GM19468 (cell line): ENCODE measurements at regions not wholly inside any gene's neighbourhood (a gene's known extent, or its start where the extent isn't known, plus 50 kb on each side); places are given as distances from the start of the nearest gene placed in this dataset.
"Not testable (repeated sequence)": the region's sequence is repeated elsewhere in the genome, so short reads cannot be mapped to it uniquely, and the experiment has no call there.

Experiments
- ATAC-seq: cut with Tn5 transposase; IDR thresholded peaks from one replicate; pipeline ENCODE4 v1.9.1; 2021; ENCODE audit warnings: mild to moderate bottlenecking, moderate library complexity, moderate number of reproducible peaks; ENCODE audit not compliant: unreplicated experiment; ENCODE audit errors: extremely low read depth

DNA sequence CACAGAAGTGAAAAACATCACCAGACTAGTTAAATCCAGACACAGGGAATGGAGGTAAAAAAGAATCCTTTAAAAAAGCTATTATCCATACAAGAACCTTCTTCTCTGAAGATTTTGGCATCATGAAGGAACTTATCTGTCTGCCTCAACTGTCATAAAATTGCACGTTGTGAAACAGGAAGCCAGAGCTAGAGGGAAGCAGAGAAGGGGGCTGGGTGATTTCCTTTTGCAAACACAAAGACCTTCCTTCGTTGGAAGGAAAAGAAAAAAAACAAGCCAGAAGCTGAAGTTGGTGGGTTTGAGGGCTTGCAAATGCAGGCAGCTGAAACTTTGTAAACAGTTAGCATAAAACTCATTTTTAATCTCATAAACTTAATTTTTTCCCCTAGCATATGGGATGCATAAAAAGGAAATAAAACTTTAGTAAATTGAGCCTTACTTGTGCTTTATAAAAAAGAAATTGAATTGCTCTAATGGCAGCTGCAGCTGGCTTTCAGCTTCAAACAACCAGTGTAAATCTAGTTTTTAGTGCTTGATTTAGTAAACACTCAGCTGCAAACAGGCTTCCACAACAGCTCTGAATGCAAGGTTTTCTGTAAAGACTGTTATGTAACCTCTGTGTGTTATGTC is 101.6 kb downstream of the OTUD1 start:
- ATAC-seq, result no peak

DNA sequence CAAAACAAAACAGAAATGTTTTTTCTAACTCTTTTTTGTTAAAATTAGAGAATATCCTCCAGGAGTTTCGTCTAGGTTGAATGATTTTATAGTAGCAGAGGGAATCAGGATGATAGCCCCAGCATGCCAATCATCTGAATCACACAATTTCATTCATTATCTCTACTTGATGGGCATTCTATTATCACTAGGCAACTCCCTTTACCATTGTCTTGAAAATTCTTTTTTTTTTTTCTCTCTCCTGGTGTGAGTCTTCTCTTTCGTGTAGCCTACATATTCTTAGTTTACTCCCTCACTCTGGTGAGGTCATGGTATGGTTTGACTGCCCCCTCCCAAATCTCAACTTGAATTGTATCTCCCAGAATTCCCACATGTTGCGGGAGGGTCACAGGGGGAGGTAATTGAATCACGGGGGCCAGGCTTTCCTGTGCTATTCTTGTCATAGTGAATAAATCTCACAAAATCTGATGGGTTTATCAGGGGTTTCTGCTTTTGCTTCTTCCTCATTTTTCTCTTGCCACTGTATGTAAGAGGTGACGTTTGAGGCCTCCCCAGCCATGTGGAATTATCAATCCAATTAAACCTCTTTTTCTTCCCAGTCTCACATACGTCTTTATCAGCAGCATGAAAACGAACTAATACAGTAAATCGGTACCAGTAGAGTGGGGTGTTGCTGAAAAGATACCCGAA is 105.0 kb downstream of the OTUD1 start:
- ATAC-seq, result no peak

DNA sequence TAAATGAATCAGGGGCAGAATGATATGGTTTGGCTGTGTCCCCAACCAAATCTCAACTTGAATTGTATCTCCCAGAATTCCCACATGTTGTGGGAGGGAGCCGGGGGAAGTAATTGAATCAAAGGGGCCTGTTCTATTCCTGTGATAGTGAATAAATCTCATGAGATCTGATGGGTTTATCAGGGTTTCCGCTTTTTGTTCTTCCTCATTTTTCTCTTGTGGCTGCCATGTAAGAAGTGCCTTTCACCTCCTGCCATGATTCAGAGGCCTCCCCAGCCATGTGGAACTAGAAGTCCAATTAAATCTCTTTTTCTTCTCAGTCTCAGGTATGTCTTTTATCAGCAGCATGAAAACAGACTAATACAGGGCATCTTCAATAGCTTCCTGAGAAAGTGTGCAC is 107.0 kb downstream of the OTUD1 start:
- ATAC-seq, result not testable (repeated sequence)

DNA sequence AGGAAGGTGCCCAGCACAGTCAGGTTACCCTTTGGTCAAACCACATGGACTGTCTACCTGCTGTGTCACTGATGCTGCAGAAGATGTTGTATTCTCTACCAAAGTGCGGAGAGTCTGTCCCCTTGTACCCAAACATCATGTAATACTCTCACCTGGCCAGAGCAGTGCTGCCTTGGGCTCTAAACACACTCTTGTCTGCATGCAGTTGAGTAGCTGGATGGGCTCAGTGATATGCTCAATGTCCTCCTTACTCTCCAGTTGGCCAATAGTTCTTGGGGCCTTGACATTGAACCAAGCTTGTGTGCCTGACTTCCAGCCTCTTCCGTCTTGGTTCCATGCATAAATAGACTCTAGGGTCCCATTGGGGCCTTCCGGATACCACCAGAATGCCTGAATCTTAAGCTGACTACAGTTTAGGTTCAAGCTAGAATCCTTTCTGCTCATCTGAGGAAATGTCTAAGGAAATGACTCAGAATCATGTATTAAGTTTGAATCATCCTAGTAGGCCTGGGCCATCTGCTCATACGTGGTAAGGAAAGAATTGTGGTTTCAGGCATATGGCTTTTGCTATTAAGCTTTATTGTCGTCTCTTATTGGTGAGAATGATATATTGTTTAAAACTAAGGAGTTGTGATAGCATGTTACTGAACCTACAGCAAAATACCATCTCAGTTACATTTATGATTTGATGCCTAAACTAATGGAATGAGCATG is 118.0 kb downstream of the OTUD1 start:
- ATAC-seq, result no peak

DNA sequence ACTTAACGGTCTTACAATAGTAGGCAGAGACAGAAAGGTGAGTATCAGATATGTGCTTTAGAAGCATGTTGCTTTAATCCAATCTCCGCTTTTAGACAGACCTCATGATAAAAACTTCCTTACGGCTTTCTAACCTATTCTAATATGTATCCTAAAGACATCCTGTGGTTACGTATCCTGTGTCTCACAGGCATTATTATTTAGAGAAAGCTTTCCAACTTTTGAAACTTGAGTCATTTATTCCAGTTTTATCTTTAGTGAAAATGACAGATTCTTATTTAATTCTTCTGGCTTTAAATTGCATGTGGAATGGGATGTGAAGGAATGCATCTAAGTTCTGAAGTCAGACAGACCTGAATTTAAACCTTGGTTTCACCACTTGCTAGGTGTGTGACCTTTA is 118.9 kb downstream of the OTUD1 start:
- ATAC-seq, result no peak

DNA sequence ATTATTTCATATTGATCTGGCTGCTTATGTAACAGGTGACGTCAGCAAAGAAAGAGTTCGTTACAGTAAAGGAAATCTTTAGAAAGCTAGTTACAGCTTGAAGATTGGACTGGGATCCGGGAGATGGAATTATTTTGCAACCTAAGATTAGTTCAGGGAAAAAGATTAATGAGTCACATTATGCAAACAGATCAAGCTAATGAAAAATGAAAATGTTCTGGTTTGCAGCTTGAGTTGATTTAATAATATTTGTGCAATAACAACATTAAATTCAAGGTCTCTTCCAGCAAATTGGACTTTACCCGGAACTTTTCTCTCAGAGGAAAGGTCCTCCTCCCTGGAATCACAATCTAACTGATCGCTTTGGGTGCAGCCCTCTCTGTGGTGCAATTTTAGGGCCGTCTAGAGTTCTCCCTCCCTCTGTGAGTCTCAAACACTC is 119.5 kb downstream of the OTUD1 start:
- no peak for ATAC-seq

DNA sequence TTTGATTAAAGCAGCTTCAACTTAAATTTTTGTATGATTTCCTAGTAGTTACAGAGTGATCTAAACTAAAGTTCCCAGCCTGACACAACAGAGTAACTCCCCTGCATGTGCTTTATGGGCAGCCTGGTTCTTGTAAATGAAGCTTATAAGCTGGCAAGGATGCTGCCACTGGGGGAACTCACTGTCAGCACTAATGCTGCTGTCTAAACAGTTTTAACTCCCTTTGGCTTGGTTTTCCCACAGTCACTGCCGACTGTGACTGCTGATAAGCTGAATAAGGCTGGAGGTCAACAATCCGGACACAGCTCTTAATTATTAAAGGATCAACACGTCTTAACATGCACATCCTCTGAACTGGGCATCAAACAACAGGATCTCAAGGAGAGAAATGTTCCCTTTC is 130.1 kb downstream of the OTUD1 start:
- ATAC-seq, result no peak

DNA sequence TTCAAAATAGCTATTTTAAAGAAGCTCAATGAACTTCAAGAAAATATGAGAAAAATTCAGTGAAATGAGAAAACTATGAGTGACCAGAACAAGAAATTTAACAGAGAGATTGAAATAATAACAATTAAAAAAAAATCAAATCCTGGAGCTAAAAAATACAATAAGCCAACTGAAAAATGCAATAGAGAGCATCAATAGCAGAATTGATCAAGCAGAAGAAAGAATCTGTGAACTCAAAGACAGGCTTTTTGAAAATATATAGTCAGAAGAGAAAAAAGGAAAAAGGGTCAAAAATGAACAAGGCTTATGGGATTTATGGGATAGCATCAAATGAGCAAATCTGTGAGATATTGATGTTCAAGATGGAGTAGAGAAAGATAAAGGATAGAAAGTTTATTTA is 133.0 kb downstream of the OTUD1 start:
- no peak for ATAC-seq

DNA sequence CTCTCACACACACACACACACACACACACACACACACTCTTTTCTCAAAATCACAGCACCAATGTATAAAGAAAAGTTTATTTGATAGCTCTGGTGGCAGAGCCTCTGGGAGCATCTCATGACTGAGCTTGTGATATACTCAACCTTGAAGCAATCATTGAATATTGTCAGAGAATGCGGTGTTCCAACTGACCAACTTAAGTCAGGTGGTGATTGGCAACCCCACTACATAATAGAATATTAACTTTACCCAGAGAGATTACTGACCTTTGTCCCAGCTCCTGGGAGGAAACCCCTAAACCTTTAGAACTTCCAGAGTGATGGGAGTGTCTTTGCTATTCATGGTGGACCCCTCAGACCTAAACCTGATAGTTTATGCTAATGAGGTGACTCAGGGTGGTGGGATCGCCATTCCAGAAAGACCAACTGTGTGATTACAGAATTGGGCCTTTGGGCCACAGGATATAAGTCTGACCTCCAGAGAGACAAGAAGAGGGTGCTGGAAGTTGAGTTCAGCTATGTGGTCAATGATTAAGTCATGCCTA is 143.1 kb downstream of the OTUD1 start:
- ATAC-seq, result no peak

DNA sequence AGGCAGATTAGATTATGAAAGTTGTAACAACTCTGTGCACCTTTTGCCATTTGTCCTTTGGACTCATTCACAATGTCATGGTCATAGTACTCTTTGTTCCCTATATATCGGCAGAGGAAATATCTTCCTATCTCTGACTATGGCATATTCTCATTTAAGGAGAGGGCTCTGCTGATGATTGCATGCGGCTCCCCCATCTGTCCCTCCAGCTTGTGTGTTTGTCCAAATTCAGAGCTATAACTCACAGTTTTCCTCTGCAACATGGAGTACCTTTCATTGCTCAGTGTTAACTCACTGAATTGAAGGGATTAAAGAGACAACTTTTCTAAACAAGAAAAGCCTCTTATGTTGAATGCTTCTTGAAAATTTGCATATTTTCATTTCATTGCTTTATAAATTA is 145.5 kb downstream of the OTUD1 start:
- no peak for ATAC-seq

DNA sequence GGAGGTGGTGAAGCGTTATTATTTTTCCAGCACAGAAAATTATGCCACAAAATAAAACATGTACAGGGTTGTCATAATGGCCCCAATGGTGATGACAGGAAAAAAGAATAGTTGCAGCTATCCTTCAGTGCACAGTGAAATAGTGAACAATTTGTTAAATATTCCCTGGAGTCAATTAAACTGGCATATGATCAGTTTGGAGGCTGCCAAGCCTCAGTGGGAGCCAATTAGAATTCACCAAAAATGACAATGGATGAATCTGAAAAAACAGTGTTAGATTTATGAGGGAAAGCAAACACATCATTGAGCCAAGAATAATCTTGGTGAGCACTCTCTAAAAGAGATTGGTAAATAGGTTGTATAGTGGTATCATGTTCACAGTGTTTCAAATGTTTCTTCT is 146.3 kb downstream of the OTUD1 start:
- ATAC-seq, result no peak

DNA sequence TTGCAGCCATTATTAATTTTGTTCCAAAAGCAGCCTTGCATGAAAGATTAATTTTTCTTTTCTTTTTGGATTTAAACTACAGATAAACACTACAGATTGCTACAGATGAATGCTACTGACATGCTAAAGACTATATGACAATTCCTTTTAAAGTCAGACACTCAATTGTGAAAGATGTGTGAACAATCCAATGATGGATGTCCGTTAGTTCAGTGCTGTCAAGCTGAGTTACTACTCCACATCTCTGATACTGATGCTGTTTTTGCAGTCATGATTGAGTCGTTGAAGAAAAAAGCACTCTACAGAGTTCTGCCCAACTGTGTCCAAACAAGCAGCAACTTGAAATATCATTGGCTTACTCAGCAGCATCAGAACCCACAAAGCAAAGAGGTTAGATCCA is 146.8 kb downstream of the OTUD1 start:
- no peak for ATAC-seq

DNA sequence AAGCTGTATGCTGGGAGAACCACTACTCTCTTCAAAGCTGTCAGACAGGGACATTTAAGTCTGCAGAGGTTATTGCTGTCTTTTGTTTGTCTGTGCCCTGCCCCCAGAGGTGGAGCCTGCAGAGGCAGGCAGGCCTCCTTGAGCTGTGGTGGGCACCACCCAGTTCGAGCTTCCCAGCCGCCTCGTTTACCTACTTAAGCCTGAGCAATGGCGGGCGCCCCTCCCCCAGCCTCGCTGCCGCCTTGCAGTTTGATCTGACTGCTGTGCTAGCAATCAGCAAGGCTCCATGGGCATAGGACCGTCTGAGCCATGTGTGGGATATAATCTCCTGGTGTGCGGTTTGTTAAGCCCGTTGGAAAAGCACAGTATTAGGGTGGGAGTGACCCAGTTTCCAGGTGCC is 156.4 kb downstream of the OTUD1 start:
- ATAC-seq, result not testable (repeated sequence)

DNA sequence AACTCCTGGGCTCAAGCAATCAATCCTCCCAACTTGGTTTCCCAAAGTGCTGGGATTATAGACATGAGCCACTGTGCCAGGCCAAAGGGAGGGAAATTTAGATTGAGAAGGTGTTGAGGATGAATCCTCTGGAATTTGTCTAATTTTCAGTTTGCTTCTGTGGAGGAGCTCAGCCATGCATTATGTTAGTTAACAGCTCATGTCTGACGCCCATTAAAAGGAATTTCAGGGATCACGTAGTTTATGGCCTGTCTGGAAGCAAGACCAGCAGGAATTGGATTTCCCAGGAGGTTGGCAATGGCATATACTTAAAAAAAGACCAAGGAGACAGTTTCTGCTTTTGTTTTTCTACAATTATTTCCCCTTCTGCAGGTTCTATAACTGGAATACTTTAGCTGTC is 165.7 kb downstream of the OTUD1 start:
- ATAC-seq, result no peak

DNA sequence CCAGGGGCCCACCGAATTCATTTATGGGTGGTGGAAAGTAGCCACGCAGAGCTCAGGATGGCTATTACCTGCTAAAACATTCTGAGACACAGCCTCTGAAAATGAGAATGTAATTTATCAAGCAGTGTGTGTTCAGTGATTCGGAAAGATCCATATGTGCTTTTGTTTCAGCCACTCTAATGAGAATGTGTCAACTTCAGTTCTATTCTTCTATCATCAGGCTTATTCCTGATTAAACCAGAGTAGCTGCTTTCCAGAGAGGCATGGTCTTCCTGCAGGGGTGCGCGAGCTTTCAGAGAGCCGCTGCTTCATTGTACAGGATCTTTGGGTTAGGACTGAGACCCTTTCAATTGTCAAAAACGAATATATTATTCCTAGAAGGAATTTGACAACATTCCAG is 167.6 kb downstream of the OTUD1 start:
- ATAC-seq, result no peak

DNA sequence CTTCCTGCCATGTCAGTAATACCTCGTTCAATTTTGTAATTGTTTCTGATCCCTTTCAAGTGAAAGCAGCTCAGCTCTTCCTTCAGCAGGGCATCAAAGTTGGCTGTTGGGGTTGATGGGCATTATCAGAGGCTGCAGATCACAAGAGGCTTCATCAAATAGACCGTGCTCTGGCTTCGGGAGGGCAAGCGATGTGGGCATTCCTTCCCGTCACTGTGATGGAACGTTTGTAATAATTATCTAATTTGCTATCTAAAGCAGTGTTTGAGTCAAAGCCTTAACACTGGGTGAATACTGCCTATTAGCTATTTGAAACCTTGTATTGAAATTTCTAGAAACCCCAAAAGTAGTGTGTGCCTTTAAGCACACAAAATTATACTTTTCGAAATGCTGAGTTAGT is 170.1 kb downstream of the OTUD1 start:
- ATAC-seq, result no peak

DNA sequence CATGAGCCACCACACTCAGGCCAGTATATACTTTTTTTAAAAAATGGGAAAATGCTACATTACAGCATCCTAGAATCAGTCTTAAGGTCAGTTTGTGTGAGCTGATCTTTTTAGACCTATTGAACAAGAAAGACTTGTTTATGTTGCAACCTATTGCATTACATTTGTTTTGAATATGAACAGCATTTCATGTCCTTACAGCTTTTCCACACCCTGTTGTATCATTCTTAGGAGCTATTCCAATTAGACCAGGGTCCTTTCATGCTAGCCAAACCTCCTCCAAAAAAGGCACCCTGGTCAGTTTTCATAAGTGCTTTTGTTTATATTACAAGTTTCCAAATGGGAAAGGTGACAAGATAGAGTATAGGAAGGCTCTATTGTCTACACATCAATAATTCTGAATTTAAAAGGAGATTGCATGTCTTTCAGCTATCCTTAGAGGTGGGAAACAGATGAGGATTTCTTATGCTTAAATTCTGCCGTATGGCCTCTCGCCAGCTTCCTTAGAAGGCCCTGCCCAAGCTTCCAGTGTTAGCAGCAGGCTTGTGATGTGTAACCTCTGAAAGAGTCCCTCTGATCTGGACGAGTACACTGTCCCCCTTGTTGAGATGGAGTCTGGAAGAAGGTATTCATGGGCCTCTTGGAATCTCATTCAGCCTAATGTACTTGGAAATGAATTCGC is 171.9 kb downstream of the OTUD1 start:
- no peak for ATAC-seq

DNA sequence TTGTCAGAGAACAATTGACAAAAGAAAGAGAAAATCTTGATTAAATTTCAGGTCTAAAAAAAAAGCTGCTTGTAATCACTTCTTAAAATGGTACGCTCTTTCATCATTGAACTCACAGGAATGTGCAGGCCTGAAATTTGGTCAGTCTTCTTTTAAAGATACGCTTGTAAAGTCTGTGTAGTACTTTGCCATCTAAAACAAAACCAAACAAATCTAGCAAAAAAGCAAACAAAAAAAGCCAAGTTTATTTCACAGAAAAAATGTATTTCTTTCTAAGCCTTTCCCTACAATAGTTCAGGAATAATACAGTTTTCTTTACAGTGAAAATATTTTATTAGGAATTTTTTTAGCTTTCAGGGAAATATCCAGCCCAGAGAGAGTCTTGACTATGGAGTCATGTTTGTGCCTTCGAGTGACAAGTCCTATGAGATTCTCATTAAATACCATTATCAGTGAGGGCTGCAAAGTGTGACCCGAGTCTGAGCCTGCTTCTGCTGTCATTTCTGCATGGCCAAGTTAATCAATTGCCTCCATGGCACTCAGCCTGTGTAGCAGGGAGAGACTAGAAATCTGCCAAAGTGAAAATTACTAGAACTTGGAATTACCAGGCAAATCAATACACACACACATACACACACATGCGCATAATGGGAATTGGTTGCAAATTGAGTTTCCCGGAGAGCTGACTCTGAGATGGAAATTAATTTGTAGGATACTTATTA is 172.6 kb downstream of the OTUD1 start:
- ATAC-seq, result no peak

DNA sequence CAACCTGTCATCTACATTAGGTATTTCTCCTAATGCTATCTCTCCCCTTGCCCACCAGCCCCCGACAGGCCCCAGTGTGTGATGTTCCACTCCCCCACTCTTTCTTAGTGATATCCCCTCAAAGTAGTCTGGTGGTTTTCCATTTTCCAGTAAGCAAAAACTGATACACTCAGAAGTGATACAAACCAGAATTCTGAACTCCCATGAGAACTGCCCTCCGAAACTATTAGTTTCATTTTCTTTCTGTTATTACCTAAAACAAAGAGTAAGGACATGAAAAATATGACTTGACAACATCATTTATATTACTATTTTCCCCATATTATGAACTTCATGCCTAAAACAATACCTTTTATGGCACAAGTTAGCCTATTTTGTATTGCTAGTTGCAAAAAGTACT is 175.0 kb downstream of the OTUD1 start:
- ATAC-seq, result peak; percentile 57

DNA sequence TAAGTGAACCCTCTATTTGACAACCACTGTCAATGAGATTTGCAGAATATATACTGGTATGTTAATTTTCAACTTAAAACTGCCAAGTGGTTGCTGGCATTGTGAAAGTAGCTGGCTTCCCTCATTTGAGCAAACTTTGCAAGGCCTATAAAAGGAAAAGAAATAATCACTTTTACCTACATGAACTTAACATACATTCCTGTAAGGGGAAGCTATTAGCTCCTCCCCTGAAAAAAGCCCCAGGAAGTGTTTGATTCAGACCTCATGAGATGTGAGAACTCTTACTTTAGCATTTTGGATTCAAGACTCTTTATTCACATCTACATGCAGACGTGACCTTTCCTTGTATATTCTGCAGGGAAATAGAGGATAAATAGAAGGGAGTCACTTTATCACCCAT is 175.6 kb downstream of the OTUD1 start:
- ATAC-seq, result peak; percentile 8
